BE2C (cell line): ENCODE measurements at regions not wholly inside any gene's neighbourhood (a gene's known extent, or its start where the extent isn't known, plus 50 kb on each side); places are given as distances from the start of the nearest gene placed in this dataset.

Experiments used
- DNase-seq: peaks from one replicate; pipeline ENCODE4 v3.0.0-alpha.2; 2020
- H3K27me3 ChIP-seq: fragments of 250-450 bp; sonication (Bioruptor Pico); 2 replicates; pipeline ENCODE4 v1.5.1; 2020; ENCODE audit warnings: mild to moderate bottlenecking
- H3K36me3 ChIP-seq: fragments of 250-450 bp; sonication (Bioruptor Pico); 2 replicates; pipeline ENCODE4 v1.5.1; 2020; ENCODE audit warnings: mild to moderate bottlenecking
- H3K4me1 ChIP-seq: fragments of 250-450 bp; sonication (Bioruptor Pico); 2 replicates; pipeline ENCODE4 v1.5.1; 2020
- H3K4me3 ChIP-seq: 2 replicates; pipeline ENCODE4 v1.5.1; 2011; ENCODE audit warnings: low read depth, low read length
- H3K9me3 ChIP-seq: fragments of 250-450 bp; sonication (Bioruptor Pico); 2 replicates; pipeline ENCODE4 v1.5.1; 2020
- TF ChIP-seq, protein P1 (sequence below): IDR thresholded peaks from 2 replicates; pipeline ENCODE4 v1.5.1; 2012; ENCODE audit warnings: mild to moderate bottlenecking, low read depth, low read length

GRCh38 chrX:22795671-22796070 is 204.1 kb upstream of the DDX53 start:
- Histone ChIP-seq H3K27me3 (no peaks in the 10 kb centered on the region), H3K4me1 (no peaks in the 10 kb centered on the region), H3K4me3 (no peak overlapping the region), H3K9me3 (no peaks in the 10 kb centered on the region), H3K36me3 (no peaks in the 10 kb centered on the region)
- DNase-seq, result no peak
- TF ChIP-seq, protein P1, sequence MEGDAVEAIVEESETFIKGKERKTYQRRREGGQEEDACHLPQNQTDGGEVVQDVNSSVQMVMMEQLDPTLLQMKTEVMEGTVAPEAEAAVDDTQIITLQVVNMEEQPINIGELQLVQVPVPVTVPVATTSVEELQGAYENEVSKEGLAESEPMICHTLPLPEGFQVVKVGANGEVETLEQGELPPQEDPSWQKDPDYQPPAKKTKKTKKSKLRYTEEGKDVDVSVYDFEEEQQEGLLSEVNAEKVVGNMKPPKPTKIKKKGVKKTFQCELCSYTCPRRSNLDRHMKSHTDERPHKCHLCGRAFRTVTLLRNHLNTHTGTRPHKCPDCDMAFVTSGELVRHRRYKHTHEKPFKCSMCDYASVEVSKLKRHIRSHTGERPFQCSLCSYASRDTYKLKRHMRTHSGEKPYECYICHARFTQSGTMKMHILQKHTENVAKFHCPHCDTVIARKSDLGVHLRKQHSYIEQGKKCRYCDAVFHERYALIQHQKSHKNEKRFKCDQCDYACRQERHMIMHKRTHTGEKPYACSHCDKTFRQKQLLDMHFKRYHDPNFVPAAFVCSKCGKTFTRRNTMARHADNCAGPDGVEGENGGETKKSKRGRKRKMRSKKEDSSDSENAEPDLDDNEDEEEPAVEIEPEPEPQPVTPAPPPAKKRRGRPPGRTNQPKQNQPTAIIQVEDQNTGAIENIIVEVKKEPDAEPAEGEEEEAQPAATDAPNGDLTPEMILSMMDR, result no peak

DNA sequence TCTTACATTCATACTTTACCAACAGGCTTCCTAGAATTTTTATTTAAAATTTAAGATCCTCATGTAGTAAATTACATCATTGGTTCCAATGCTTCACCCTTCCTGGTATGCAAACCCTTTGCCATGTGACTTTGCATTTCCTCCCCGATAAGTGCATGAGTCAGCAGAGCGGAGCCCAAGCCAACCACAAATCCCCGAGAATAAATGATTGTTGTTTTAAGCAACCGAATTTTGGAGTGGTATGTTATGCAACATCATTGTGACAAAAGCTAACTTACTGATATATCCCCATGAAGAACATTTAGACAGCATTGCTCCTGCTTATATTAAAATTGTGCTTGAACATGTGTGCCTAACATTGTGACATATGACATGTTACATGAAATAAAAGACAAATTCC is 199.4 kb upstream of the DDX53 start:
- DNase-seq, result no peak
- TF ChIP-seq, protein P1, result no peak
- Histone ChIP-seq H3K27me3 (no peaks in the 10 kb centered on the region), H3K36me3 (no peaks in the 10 kb centered on the region), H3K9me3 (no peaks in the 10 kb centered on the region), H3K4me1 (no peaks in the 10 kb centered on the region), H3K4me3 (no peak overlapping the region)

- Histone ChIP-seq H3K36me3 (no peaks in the 10 kb centered on the region), H3K9me3 (no peaks in the 10 kb centered on the region), H3K4me1 (no peaks in the 10 kb centered on the region), H3K27me3 (no peaks in the 10 kb centered on the region), H3K4me3 (no peak overlapping the region)
- no peak for DNase-seq
- TF ChIP-seq, protein P1, result no peak
Observed at GRCh38 chrX:22800806-22801205, 199.0 kb upstream of the DDX53 start.

DNA sequence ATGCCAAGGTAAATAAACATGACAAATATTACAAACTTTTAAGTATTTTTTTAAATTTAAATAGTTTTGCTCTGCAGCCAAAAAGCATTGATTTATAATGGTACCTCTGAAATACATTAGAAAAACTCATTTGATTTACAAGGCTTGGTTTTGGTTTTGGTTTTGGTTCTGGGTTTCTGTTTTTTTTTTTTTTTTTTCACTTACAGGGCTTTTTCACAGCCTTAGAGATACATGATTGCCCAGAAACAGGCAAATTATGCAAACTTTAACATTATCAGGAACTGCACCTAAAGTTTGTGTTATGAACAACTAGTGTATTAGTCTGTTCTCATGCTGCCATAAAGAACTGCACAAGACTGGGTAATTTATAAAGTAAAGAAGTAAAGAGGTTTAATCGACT is 196.4 kb upstream of the DDX53 start:
- Histone ChIP-seq H3K9me3 (no peaks in the 10 kb centered on the region), H3K27me3 (no peaks in the 10 kb centered on the region), H3K4me1 (no peaks in the 10 kb centered on the region), H3K4me3 (no peak overlapping the region), H3K36me3 (no peaks in the 10 kb centered on the region)
- DNase-seq, result no peak
- TF ChIP-seq, protein P1, result no peak

DNA sequence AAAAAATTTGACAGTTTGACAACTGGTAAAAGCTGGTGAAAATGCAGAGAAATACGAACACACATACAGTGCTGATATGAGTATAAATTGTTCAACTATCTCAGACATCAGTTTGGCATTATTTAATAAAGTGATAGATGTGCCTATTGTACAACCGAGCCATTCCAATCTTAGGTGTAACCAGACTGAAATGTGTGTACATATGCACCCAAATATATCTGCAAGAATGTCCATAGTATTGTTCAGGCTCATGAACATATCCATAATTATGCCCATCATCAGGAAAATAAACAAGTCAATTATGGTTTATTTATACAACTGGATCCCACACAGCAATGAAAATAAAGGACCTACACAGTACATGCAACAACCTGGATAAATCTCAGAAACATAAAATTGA is 188.9 kb upstream of the DDX53 start:
- DNase-seq, result no peak
- TF ChIP-seq, protein P1, result no peak

DNA sequence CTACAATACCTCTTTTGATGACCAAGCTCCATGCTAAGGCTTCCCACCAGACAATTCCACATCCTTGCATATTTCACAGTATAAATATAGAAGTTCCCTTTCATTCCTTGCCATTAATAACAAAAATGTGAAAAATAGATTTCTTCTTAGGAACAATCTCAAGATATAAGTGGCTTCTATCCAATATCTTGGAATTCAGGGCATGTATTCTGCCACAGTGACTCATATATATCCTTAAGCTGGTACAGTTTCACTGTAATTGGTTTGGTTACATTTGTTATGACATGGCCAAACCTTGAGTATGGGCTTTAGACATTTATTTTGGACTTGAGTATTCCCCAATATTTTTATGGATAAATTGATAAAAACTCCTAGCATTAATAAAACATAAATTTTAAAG is 181.7 kb upstream of the DDX53 start:
- Histone ChIP-seq H3K4me3 (no peak overlapping the region), H3K4me1 (no peaks in the 10 kb centered on the region), H3K27me3 (no peaks in the 10 kb centered on the region), H3K36me3 (no peaks in the 10 kb centered on the region), H3K9me3 (no peaks in the 10 kb centered on the region)
- no peak for DNase-seq
- TF ChIP-seq, protein P1, result no peak

More for the DNA sequence above, 188.9 kb upstream of the DDX53 start:
- Histone ChIP-seq H3K4me1 (no peaks in the 10 kb centered on the region), H3K9me3 (no peaks in the 10 kb centered on the region), H3K4me3 (no peak overlapping the region), H3K27me3 (no peaks in the 10 kb centered on the region), H3K36me3 (no peaks in the 10 kb centered on the region)
